Kidney glomerular epithelial cell (primary cell): ENCODE measurements at regions not wholly inside any gene's neighbourhood (a gene's known extent, or its start where the extent isn't known, plus 50 kb on each side); places are given as distances from the start of the nearest gene placed in this dataset.
A peak's percentile ranks its signal among the peaks of the same experiment; 100 is the strongest.
"Not testable (repeated sequence)": the region's sequence is repeated elsewhere in the genome, so short reads cannot be mapped to it uniquely, and the experiment has no call there.

ENCODE experiments used
- DNase-seq: peaks from one replicate; lab custom pipeline; 2025; lab: John Stamatoyannopoulos, UW

GRCh38 chr14:66278418-66278817 is 207.8 kb upstream of the CCDC196 start:
- DNase-seq: not testable (repeated sequence)

GRCh38 chr14:66281036-66281776 is 205.0 kb upstream of the CCDC196 start:
- no peak for DNase-seq

- DNase-seq: peak; percentile 59
Observed at GRCh38 chr14:66284346-66284745, 201.8 kb upstream of the CCDC196 start.

- no peak for DNase-seq
Observed at GRCh38 chr14:66288511-66288910, 197.7 kb upstream of the CCDC196 start.

GRCh38 chr14:66291756-66292155 is 194.4 kb upstream of the CCDC196 start:
- DNase-seq: no peak

GRCh38 chr14:66293533-66294105 is 192.6 kb upstream of the CCDC196 start:
- DNase-seq: no peak

- no peak for DNase-seq
Observed at GRCh38 chr14:66295386-66295785, 190.8 kb upstream of the CCDC196 start.

GRCh38 chr14:66300886-66301285 is 185.3 kb upstream of the CCDC196 start:
- DNase-seq: no peak

- DNase-seq: no peak
Observed at GRCh38 chr14:66306101-66306500, 180.1 kb upstream of the CCDC196 start.

- no peak for DNase-seq
Observed at GRCh38 chr14:66311058-66311457, 175.1 kb upstream of the CCDC196 start.

- DNase-seq: no peak
Observed at GRCh38 chr14:66311990-66312389, 174.2 kb upstream of the CCDC196 start.

GRCh38 chr14:66312451-66312850 is 173.7 kb upstream of the CCDC196 start:
- no peak for DNase-seq

- DNase-seq: no peak
Observed at GRCh38 chr14:66315098-66315497, 171.1 kb upstream of the CCDC196 start.

- DNase-seq: no peak
Observed at GRCh38 chr14:66315548-66315947, 170.6 kb upstream of the CCDC196 start.

- DNase-seq: no peak
Observed at GRCh38 chr14:66322564-66322963, 163.6 kb upstream of the CCDC196 start.

- no peak for DNase-seq
Observed at GRCh38 chr14:66330228-66330627, 155.9 kb upstream of the CCDC196 start.

GRCh38 chr14:66330916-66331315 is 155.3 kb upstream of the CCDC196 start:
- DNase-seq: peak; percentile 6

GRCh38 chr14:66333293-66333692 is 152.9 kb upstream of the CCDC196 start:
- not testable (repeated sequence) for DNase-seq

GRCh38 chr14:66341239-66341638 is 144.9 kb upstream of the CCDC196 start:
- DNase-seq: no peak

GRCh38 chr14:66345986-66346385 is 140.2 kb upstream of the CCDC196 start:
- DNase-seq: no peak

GRCh38 chr14:66351310-66351709 is 134.9 kb upstream of the CCDC196 start:
- no peak for DNase-seq

GRCh38 chr14:66359500-66359899 is 126.7 kb upstream of the CCDC196 start:
- DNase-seq: peak; percentile 26

GRCh38 chr14:66360366-66360926 is 125.7 kb upstream of the CCDC196 start:
- DNase-seq: no peak

- no peak for DNase-seq
Observed at GRCh38 chr14:66361013-66361412, 125.2 kb upstream of the CCDC196 start.
